ENCODE measurements at regions not wholly inside any gene's neighbourhood (a gene's known extent, or its start where the extent isn't known, plus 50 kb on each side); places are given as distances from the start of the nearest gene placed in this dataset.

DNA sequence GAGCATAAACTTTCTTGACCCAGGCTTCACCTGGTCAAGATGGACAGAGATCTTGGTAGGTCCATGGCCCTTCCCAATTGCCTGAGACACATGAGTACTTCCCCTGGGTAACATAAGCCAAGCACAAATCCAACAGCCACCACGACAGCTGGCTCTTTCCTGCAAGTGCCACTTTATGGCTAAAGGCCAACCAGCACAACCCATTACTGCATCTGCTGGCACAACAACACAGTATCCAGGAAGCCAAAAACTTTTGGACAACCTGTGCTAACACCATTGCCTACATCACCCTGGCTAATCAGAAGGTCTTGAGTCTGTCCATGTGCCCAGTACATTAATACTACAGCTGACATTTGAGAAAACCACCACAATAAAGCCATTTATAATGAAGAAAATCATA, 548.0 kb upstream of the SEMA3D start:
- Mint-ChIP-seq H3K9me3 (peaks cover 13% of the 10 kb centered on the region), H3K36me3 (no peaks in the 10 kb centered on the region), H3K4me3 (no peak overlapping the region), H3K4me1 (ENCODE audit: low read depth) (no peaks in the 10 kb centered on the region), H3K27me3 (no peaks in the 10 kb centered on the region), H3K27ac (no peak overlapping the region)
- intact Hi-C loops (cut with micrococcal nuclease), result no loop called here
- DNase-seq, result no peak
- POLR2A ChIA-PET, result no interaction called here
- CTCF ChIA-PET, result no interaction called here

- Mint-ChIP-seq H3K9me3 (peaks cover 13% of the 10 kb centered on the region), H3K36me3 (no peaks in the 10 kb centered on the region), H3K27me3 (no peaks in the 10 kb centered on the region), H3K4me3 (no peak overlapping the region), H3K27ac (no peak overlapping the region), H3K4me1 (ENCODE audit: low read depth) (no peaks in the 10 kb centered on the region)
- ChIA-PET CTCF (no interaction called here), POLR2A (no interaction called here)
- no peak for DNase-seq
- intact Hi-C loops (cut with micrococcal nuclease), result no loop called here
Measured at GRCh38 chr7:85733169-85733915, 546.5 kb upstream of the SEMA3D start.

DNA sequence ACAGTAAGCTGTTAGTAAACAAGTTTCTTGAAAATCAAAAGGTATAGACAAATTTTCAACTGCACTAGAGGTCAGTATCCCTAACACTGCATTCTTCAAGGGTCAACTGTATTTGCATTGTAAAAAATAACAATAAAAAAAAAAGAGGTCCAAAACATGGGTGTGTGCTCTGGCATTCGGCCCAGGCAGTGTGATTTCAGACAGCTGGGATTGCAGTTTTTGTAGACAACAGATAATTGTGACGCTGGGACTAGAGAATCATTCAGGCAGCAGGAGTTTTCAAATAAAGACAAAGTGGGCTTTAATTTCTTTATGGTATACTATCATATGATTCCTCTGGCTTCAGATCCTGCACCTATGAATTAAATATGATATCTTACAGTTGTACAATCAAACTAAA, 543.2 kb upstream of the SEMA3D start:
- Mint-ChIP-seq H3K27ac (no peak overlapping the region), H3K27me3 (no peaks in the 10 kb centered on the region), H3K36me3 (no peaks in the 10 kb centered on the region), H3K4me1 (ENCODE audit: low read depth) (no peaks in the 10 kb centered on the region), H3K4me3 (no peak overlapping the region), H3K9me3 (peaks cover 7% of the 10 kb centered on the region)
- POLR2A ChIA-PET, result no interaction called here
- intact Hi-C loops (cut with micrococcal nuclease), result no loop called here
- no peak for DNase-seq
- CTCF ChIA-PET, result no interaction called here

DNA sequence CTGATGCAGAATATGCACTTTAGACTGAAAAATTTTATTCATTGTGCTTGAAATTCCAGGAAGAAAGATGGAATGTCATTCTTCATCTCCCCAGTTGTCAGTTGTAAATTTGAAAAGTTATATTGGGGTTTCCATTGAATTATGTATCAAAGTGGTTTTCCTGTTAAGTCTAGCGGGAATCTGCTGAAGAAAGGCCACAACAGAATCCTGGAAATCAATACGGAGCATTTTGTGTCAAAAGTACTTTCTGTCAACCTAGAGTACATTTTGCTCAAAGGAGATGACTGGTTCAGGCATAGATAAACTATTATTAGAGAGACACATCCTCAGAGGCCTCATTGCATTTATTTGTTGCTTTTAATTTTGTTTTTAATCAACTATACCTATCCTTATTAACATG, 538.2 kb upstream of the SEMA3D start:
- H3K36me3 Mint-ChIP-seq, result no peaks in the 10 kb centered on the region
- POLR2A ChIA-PET, result no interaction called here
- DNase-seq, result no peak
- H3K27me3 Mint-ChIP-seq, result no peaks in the 10 kb centered on the region
- intact Hi-C loops (cut with micrococcal nuclease), result no loop called here
- H3K4me3 Mint-ChIP-seq, result no peak overlapping the region
- H3K27ac Mint-ChIP-seq, result no peak overlapping the region
- H3K4me1 Mint-ChIP-seq (ENCODE audit: low read depth), result no peaks in the 10 kb centered on the region
- H3K9me3 Mint-ChIP-seq, result no peaks in the 10 kb centered on the region
- CTCF ChIA-PET, result no interaction called here

DNA sequence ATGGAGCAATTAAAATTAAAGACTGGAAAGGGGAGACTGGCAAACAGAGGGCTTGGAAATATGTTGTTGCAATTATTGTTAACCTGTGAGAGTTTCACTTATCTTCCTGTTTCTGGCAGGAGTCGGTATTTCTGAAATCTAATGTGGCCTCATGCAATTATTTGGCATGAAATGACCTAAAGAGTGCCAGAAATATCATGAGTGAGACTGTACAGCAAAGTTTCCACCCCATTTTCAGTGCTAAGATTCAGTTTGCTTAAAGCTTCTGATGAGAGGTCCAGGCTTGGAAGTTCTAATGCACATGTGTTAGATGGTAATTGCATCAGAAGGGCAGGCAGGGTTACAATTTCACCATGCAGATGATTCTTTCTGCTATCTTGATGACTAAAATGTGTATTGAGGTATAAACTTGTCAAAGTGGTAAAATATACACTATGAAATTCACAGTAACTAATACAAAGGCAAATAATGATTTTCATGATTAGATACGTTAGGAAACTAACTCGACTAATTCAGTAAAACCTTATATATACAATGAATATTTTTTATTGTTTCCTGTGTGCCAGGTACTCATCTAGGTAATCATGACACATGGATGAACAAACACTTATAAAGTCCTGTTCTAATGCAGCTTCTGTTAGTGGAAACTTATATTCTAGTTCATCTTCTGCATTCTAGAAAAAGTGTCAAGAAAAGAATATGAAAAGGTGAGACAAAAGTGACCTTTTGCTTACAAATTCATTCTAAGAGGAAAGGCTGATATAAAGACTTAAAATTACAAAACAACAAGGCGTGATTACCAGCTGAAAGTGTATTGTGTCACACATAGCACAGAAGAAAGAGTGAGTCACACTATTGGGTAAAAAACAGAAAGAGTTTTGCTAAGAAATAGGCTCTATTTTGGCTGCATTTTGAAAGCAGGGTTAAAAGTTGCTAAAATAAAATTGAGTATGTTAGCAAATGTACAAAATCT, 533.4 kb upstream of the SEMA3D start:
- POLR2A ChIA-PET, result no interaction called here
- Mint-ChIP-seq H3K36me3 (no peaks in the 10 kb centered on the region), H3K27me3 (no peaks in the 10 kb centered on the region), H3K27ac (no peak overlapping the region), H3K4me3 (no peak overlapping the region), H3K9me3 (peaks cover 2% of the 10 kb centered on the region), H3K4me1 (ENCODE audit: low read depth) (no peaks in the 10 kb centered on the region)
- CTCF ChIA-PET, result interaction anchor here (0.6 kb wide), 1 partner anchor 1685 kb away, joined by 3 read pairs; no protein-coding TSS in a partner anchor
- DNase-seq, result no peak
- intact Hi-C loops (cut with micrococcal nuclease), result no loop called here

DNA sequence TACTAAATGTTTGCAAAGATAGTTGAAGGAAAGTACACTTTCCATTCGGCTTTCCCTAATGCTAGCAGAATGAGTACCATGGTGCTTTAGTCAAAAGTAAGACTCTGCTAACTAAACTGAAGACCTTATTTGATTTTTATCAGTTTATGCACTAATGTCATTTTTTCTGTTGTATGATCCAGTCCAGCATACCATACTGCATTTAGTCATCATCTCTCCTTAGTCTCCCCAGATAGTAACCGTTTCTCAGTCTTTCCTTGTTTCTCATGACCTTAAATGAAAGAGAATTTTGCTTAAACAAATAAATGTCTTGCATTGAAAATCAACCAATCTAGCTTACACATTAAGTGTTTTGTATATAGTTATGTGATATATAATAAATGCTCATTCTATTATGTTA, 529.5 kb upstream of the SEMA3D start:
- ChIA-PET CTCF (no interaction called here), POLR2A (no interaction called here)
- no peaks in the 10 kb centered on the region for H3K4me1 Mint-ChIP-seq (ENCODE audit: low read depth)
- H3K9me3 Mint-ChIP-seq, result peaks cover 2% of the 10 kb centered on the region
- H3K36me3 Mint-ChIP-seq, result no peaks in the 10 kb centered on the region
- no peak for DNase-seq
- H3K27ac Mint-ChIP-seq, result no peak overlapping the region
- H3K4me3 Mint-ChIP-seq, result no peak overlapping the region
- no peaks in the 10 kb centered on the region for H3K27me3 Mint-ChIP-seq
- intact Hi-C loops (cut with micrococcal nuclease), result no loop called here

DNA sequence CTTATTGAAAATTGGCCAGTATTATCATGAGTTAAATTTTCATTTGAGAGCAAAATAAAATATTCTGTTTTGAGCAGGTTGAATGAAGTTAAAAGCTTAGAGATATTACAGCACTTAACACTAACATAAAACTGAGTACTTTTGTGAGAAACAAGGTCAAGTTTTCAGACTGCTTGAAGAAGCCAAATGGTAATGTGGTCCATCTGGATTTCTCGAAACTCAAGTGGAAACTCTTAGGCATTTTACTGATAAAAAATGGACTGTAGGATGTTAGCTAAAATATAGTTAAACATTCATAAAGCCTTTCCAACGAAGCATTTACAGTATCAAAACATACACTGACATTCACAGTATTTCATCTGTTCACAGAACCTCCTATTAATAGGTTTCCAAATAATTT, 528.1 kb upstream of the SEMA3D start:
- intact Hi-C loops (cut with micrococcal nuclease), result no loop called here
- Mint-ChIP-seq H3K4me3 (no peak overlapping the region), H3K9me3 (peaks cover 2% of the 10 kb centered on the region), H3K27me3 (no peaks in the 10 kb centered on the region), H3K4me1 (ENCODE audit: low read depth) (no peaks in the 10 kb centered on the region), H3K27ac (no peak overlapping the region), H3K36me3 (no peaks in the 10 kb centered on the region)
- ChIA-PET POLR2A (no interaction called here), CTCF (no interaction called here)
- no peak for DNase-seq

- DNase-seq, result no peak
- H3K36me3 Mint-ChIP-seq, result no peaks in the 10 kb centered on the region
- ChIA-PET CTCF (no interaction called here), POLR2A (no interaction called here)
- no peak overlapping the region for H3K4me3 Mint-ChIP-seq
- no peak overlapping the region for H3K27ac Mint-ChIP-seq
- no peaks in the 10 kb centered on the region for H3K27me3 Mint-ChIP-seq
- H3K9me3 Mint-ChIP-seq, result peaks cover 2% of the 10 kb centered on the region
- intact Hi-C loops (cut with micrococcal nuclease), result no loop called here
- H3K4me1 Mint-ChIP-seq (ENCODE audit: low read depth), result no peaks in the 10 kb centered on the region
Measured at GRCh38 chr7:85714043-85714578, 527.3 kb upstream of the SEMA3D start.

GRCh38 chr7:85713171-85713570, 526.3 kb upstream of the SEMA3D start:
- Mint-ChIP-seq H3K36me3 (no peaks in the 10 kb centered on the region), H3K9me3 (peaks cover 2% of the 10 kb centered on the region), H3K4me3 (no peak overlapping the region), H3K27ac (no peak overlapping the region), H3K4me1 (ENCODE audit: low read depth) (no peaks in the 10 kb centered on the region), H3K27me3 (no peaks in the 10 kb centered on the region)
- DNase-seq, result no peak
- ChIA-PET CTCF (no interaction called here), POLR2A (no interaction called here)
- intact Hi-C loops (cut with micrococcal nuclease), result no loop called here

- POLR2A ChIA-PET, result no interaction called here
- Mint-ChIP-seq H3K27ac (no peak overlapping the region), H3K27me3 (no peaks in the 10 kb centered on the region), H3K4me3 (no peak overlapping the region), H3K36me3 (no peaks in the 10 kb centered on the region), H3K9me3 (peaks cover 2% of the 10 kb centered on the region), H3K4me1 (ENCODE audit: low read depth) (no peaks in the 10 kb centered on the region)
- CTCF ChIA-PET, result no interaction called here
- intact Hi-C loops (cut with micrococcal nuclease), result no loop called here
- no peak for DNase-seq
Measured at GRCh38 chr7:85711894-85712293, 525.0 kb upstream of the SEMA3D start.

DNA sequence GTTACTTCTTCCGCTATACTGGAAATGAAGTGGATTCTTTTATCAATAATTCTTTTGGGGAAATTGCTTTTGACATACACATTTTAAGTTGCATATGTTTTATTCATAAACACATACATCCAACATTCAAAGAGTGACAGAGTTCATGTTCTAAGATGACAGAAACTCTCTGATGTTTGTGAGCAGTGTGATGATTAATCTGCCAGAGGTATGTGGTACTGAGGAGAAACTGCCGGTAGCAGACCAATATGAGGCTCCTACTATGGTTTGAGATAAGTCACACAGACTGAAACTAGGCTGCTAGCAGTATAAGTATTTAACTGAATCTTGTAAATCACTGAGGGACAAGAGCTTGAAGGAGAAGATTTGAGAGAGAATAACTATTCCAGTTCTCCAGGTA, 524.1 kb upstream of the SEMA3D start:
- Mint-ChIP-seq H3K36me3 (no peaks in the 10 kb centered on the region), H3K27me3 (no peaks in the 10 kb centered on the region), H3K27ac (no peak overlapping the region), H3K4me3 (no peak overlapping the region), H3K9me3 (peaks cover 6% of the 10 kb centered on the region), H3K4me1 (ENCODE audit: low read depth) (no peaks in the 10 kb centered on the region)
- ChIA-PET POLR2A (no interaction called here), CTCF (no interaction called here)
- no peak for DNase-seq
- intact Hi-C loops (cut with micrococcal nuclease), result no loop called here

DNA sequence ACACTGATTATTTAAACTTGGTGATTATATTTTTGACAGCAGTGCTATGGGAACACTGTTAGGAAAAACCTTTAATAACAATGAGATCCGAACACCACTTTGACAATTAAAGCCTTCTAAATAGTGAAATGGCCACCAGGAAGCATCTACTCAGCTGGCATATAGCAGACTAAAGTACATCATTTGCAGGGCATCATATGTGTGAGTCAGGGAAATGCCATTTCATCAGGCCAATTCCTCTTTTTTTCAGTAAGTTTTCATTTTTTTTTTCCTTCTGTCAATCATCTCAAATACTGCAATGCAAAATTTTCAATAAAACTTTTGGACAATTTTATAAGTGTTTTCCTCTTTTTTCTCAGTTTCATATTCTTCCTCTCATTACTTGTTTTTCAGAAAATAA, 521.4 kb upstream of the SEMA3D start:
- no peak overlapping the region for H3K4me3 Mint-ChIP-seq
- H3K27me3 Mint-ChIP-seq, result no peaks in the 10 kb centered on the region
- DNase-seq, result no peak
- ChIA-PET CTCF (no interaction called here), POLR2A (no interaction called here)
- peaks cover 8% of the 10 kb centered on the region for H3K9me3 Mint-ChIP-seq
- intact Hi-C loops (cut with micrococcal nuclease), result no loop called here
- H3K36me3 Mint-ChIP-seq, result no peaks in the 10 kb centered on the region
- no peak overlapping the region for H3K27ac Mint-ChIP-seq
- H3K4me1 Mint-ChIP-seq (ENCODE audit: low read depth), result no peaks in the 10 kb centered on the region

- Mint-ChIP-seq H3K4me1 (ENCODE audit: low read depth) (no peaks in the 10 kb centered on the region), H3K9me3 (peaks cover 8% of the 10 kb centered on the region), H3K4me3 (no peak overlapping the region), H3K27ac (no peak overlapping the region), H3K27me3 (no peaks in the 10 kb centered on the region), H3K36me3 (no peaks in the 10 kb centered on the region)
- DNase-seq, result no peak
- POLR2A ChIA-PET, result no interaction called here
- CTCF ChIA-PET, result no interaction called here
- intact Hi-C loops (cut with micrococcal nuclease), result no loop called here
Measured at GRCh38 chr7:85705076-85705475, 518.2 kb upstream of the SEMA3D start.
